ENCODE measurements at regions not wholly inside any gene's neighbourhood (a gene's known extent, or its start where the extent isn't known, plus 50 kb on each side); places are given as distances from the start of the nearest gene placed in this dataset.

GRCh38 chr17:5947701-5948180 lies 122.4 kb upstream of the WSCD1 start:
- ChIA-PET POLR2A (no interaction called here), CTCF (no interaction called here)
- H3K4me3 Mint-ChIP-seq, result no peak overlapping the region
- TF ChIP-seq SMAD3 (CRISPR knock-in tag; IDR thresholded peaks at IDR 0.05; ENCODE audit: borderline replicate concordance), result no peak
- TF ChIP-seq PREB (CRISPR knock-in tag; IDR thresholded peaks at IDR 0.05; ENCODE audit: borderline replicate concordance), result no peak
- no peak for TF ChIP-seq ZNF263 (CRISPR knock-in tag; IDR thresholded peaks at IDR 0.05; ENCODE audit: low read depth)
- no peak for TF ChIP-seq PRDM15 (CRISPR knock-in tag; IDR thresholded peaks at IDR 0.05)
- no peak for TF ChIP-seq ATF3 (CRISPR knock-in tag; conservative IDR thresholded peaks at IDR 0.05)
- TF ChIP-seq FOXK1 (CRISPR knock-in tag; IDR thresholded peaks at IDR 0.05), result no peak
- no peak for TF ChIP-seq ZMAT4 (CRISPR knock-in tag; IDR thresholded peaks at IDR 0.05)
- H3K36me3 Mint-ChIP-seq, result peaks cover 11% of the 10 kb centered on the region
- peaks cover 5% of the 10 kb centered on the region for H3K27me3 Mint-ChIP-seq (ENCODE audit: low read depth)
- H3K27ac Mint-ChIP-seq, result no peak overlapping the region
- DNase-seq (ENCODE audit: low spot score) (no peak), ATAC-seq (no peak)
- peaks cover 36% of the 10 kb centered on the region for H3K9me3 Mint-ChIP-seq
- H3K4me1 Mint-ChIP-seq, result peaks cover 17% of the 10 kb centered on the region

GRCh38 chr17:5948811-5949210 lies 121.4 kb upstream of the WSCD1 start:
- ATAC-seq (no peak), DNase-seq (ENCODE audit: low spot score) (no peak)
- peaks cover 38% of the 10 kb centered on the region for H3K9me3 Mint-ChIP-seq
- no peak overlapping the region for H3K4me3 Mint-ChIP-seq
- H3K4me1 Mint-ChIP-seq, result peaks cover 11% of the 10 kb centered on the region; the same call in 1 of the 2 replicates
- peaks cover 5% of the 10 kb centered on the region for H3K27me3 Mint-ChIP-seq (ENCODE audit: low read depth)
- POLR2A ChIA-PET, result no interaction called here
- H3K36me3 Mint-ChIP-seq, result peaks cover 11% of the 10 kb centered on the region
- TF ChIP-seq FOXK1 (CRISPR knock-in tag; IDR thresholded peaks at IDR 0.05) (no peak), ETV6 (CRISPR knock-in tag; IDR thresholded peaks at IDR 0.05) (no peak), CDX4 (CRISPR knock-in tag; IDR thresholded peaks at IDR 0.05; ENCODE audit: borderline replicate concordance) (no peak), SP1 (CRISPR knock-in tag; conservative IDR thresholded peaks at IDR 0.05) (no peak), RELA (CRISPR knock-in tag; IDR thresholded peaks at IDR 0.05; ENCODE audit: borderline replicate concordance) (no peak), PRDM15 (CRISPR knock-in tag; IDR thresholded peaks at IDR 0.05) (no peak), ZSCAN18 (CRISPR knock-in tag; IDR thresholded peaks at IDR 0.05) (no peak)
- no peak overlapping the region for H3K27ac Mint-ChIP-seq
- CTCF ChIA-PET, result no interaction called here
